ENCODE measurements at regions not wholly inside any gene's neighbourhood (a gene's known extent, or its start where the extent isn't known, plus 50 kb on each side); places are given as distances from the start of the nearest gene placed in this dataset.
"Not testable (repeated sequence)": the region's sequence is repeated elsewhere in the genome, so short reads cannot be mapped to it uniquely, and the experiment has no call there.

GRCh38 chr1:78301141-78301540, 189.6 kb upstream of the PTGFR start:
- H3K4me2 ChIP-seq (ENCODE audit: low read length): no peak overlapping the region
- H3K36me3 ChIP-seq (ENCODE audit: insufficient read depth, low read length): no peaks in the 10 kb centered on the region
- no peaks in the 10 kb centered on the region for H3K9me3 ChIP-seq (replicated peaks; ENCODE audit: low read length)
- H3K4me1 ChIP-seq (ENCODE audit: control insufficient read depth, insufficient read depth, low read length): peaks cover 15% of the 10 kb centered on the region
- H3K4me3 ChIP-seq (ENCODE audit: low read length): no peak overlapping the region
- H3K27me3 ChIP-seq (ENCODE audit: control insufficient read depth, insufficient read depth, low read length): no peaks in the 10 kb centered on the region
- H3K9ac ChIP-seq (ENCODE audit: low read depth, low read length): no peak overlapping the region

- H3K4me1 ChIP-seq (ENCODE audit: control insufficient read depth, insufficient read depth, low read length): peaks cover 15% of the 10 kb centered on the region
- no peaks in the 10 kb centered on the region for H3K27me3 ChIP-seq (ENCODE audit: control insufficient read depth, insufficient read depth, low read length)
- H3K9me3 ChIP-seq (replicated peaks; ENCODE audit: low read length): no peaks in the 10 kb centered on the region
- no peak overlapping the region for H3K4me3 ChIP-seq (ENCODE audit: low read length)
- H3K9ac ChIP-seq (ENCODE audit: low read depth, low read length): no peak overlapping the region
- H3K36me3 ChIP-seq (ENCODE audit: insufficient read depth, low read length): no peaks in the 10 kb centered on the region
- no peak overlapping the region for H3K4me2 ChIP-seq (ENCODE audit: low read length)
Measured at GRCh38 chr1:78303620-78304019, 187.2 kb upstream of the PTGFR start.

DNA sequence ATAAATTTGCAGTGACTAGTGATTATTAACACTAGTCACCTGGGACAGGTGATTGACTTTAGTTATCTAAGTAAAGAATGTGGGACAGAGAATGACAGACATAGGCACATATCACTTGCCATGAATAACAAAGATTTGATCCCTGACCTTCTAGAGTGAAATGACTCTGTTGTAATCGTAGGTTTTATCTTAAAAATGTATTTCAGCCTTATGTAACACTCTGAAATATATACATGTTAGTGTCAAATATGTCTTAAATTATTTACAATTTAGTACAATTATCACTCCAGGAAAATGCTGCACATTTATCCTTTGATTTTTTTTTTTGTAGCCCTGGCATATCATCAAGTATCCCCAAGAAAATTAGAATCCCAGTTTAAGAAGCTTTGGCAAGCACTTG, 186.4 kb upstream of the PTGFR start:
- no peak overlapping the region for H3K4me2 ChIP-seq (ENCODE audit: low read length)
- H3K27me3 ChIP-seq (ENCODE audit: control insufficient read depth, insufficient read depth, low read length): no peaks in the 10 kb centered on the region
- peaks cover 15% of the 10 kb centered on the region for H3K4me1 ChIP-seq (ENCODE audit: control insufficient read depth, insufficient read depth, low read length)
- H3K9ac ChIP-seq (ENCODE audit: low read depth, low read length): no peak overlapping the region
- H3K9me3 ChIP-seq (replicated peaks; ENCODE audit: low read length): no peaks in the 10 kb centered on the region
- no peaks in the 10 kb centered on the region for H3K36me3 ChIP-seq (ENCODE audit: insufficient read depth, low read length)
- no peak overlapping the region for H3K4me3 ChIP-seq (ENCODE audit: low read length)

DNA sequence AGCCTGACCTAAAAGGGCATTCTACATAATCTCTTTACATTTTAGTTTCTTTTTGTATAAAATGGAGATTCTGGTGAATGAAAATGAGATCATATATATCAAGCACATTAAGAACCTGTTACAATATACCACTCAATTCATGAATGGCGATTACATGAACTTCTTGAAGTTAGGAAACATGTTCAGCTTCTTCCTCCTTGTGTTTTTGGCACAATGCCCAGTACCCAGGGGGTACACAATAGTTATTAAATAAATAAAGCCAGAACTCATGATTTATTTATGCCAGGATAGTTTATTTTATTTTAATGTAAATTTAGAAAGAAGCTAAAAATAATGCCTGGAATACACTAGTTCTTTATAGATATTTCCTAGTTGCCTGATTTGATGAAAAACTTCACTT, 186.0 kb upstream of the PTGFR start:
- Histone ChIP-seq H3K9ac (ENCODE audit: low read depth, low read length) (no peak overlapping the region), H3K4me3 (ENCODE audit: low read length) (no peak overlapping the region), H3K9me3 (replicated peaks; ENCODE audit: low read length) (no peaks in the 10 kb centered on the region), H3K27me3 (ENCODE audit: control insufficient read depth, insufficient read depth, low read length) (no peaks in the 10 kb centered on the region), H3K4me1 (ENCODE audit: control insufficient read depth, insufficient read depth, low read length) (peaks cover 15% of the 10 kb centered on the region), H3K4me2 (ENCODE audit: low read length) (no peak overlapping the region), H3K36me3 (ENCODE audit: insufficient read depth, low read length) (no peaks in the 10 kb centered on the region)

DNA sequence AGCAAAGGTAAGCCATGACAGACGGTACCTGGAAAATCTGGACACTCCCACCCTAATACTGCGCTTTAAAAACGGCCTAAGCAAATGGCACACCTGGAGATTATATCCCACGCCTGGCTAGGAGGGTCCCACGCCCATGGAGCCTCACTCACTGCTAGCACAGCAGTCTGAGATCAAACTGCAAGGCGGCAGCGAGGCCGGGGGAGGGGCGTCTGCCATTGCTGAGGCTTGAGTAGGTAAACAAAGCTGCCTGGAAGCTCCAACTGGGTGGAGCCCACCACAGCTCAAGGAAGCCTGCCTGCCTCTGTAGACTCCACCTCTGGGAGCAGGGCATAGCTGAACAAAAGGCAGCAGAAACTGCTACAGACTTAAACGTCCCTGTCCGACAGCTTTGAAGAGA, 180.5 kb upstream of the PTGFR start:
- not testable (repeated sequence) for H3K4me1 ChIP-seq (ENCODE audit: control insufficient read depth, insufficient read depth, low read length); H3K4me3 ChIP-seq (ENCODE audit: low read length); H3K27me3 ChIP-seq (ENCODE audit: control insufficient read depth, insufficient read depth, low read length); H3K9ac ChIP-seq (ENCODE audit: low read depth, low read length); H3K4me2 ChIP-seq (ENCODE audit: low read length); H3K9me3 ChIP-seq (replicated peaks; ENCODE audit: low read length); H3K36me3 ChIP-seq (ENCODE audit: insufficient read depth, low read length)

DNA sequence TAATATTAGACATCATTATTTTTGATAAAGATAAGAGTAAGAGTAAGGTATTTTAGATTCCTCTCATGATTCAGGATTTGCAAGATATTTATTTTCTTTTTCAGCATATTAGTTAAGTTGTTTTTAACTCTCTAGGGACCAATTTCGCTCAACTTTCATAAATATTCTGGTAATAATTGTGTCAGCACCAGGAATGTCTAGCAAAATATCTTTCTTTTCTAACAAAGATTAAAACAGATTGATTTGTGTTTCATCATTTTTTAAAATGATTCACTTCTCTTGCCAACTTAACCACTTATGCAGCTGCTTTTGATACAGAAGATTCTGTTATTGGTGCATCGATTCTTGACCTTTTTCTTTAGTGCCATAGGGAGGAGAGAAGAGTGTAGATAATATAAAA, 172.8 kb upstream of the PTGFR start:
- Histone ChIP-seq H3K9me3 (replicated peaks; ENCODE audit: low read length) (no peaks in the 10 kb centered on the region), H3K27me3 (ENCODE audit: control insufficient read depth, insufficient read depth, low read length) (no peaks in the 10 kb centered on the region), H3K4me3 (ENCODE audit: low read length) (no peak overlapping the region), H3K36me3 (ENCODE audit: insufficient read depth, low read length) (no peaks in the 10 kb centered on the region), H3K9ac (ENCODE audit: low read depth, low read length) (no peak overlapping the region), H3K4me1 (ENCODE audit: control insufficient read depth, insufficient read depth, low read length) (peaks cover 11% of the 10 kb centered on the region), H3K4me2 (ENCODE audit: low read length) (no peak overlapping the region)

- Histone ChIP-seq H3K9me3 (replicated peaks; ENCODE audit: low read length) (no peaks in the 10 kb centered on the region), H3K4me3 (ENCODE audit: low read length) (no peak overlapping the region), H3K36me3 (ENCODE audit: insufficient read depth, low read length) (no peaks in the 10 kb centered on the region), H3K9ac (ENCODE audit: low read depth, low read length) (no peak overlapping the region), H3K27me3 (ENCODE audit: control insufficient read depth, insufficient read depth, low read length) (no peaks in the 10 kb centered on the region), H3K4me1 (ENCODE audit: control insufficient read depth, insufficient read depth, low read length) (peaks cover 17% of the 10 kb centered on the region), H3K4me2 (ENCODE audit: low read length) (no peak overlapping the region)
Measured at GRCh38 chr1:78319603-78320002, 171.2 kb upstream of the PTGFR start.

DNA sequence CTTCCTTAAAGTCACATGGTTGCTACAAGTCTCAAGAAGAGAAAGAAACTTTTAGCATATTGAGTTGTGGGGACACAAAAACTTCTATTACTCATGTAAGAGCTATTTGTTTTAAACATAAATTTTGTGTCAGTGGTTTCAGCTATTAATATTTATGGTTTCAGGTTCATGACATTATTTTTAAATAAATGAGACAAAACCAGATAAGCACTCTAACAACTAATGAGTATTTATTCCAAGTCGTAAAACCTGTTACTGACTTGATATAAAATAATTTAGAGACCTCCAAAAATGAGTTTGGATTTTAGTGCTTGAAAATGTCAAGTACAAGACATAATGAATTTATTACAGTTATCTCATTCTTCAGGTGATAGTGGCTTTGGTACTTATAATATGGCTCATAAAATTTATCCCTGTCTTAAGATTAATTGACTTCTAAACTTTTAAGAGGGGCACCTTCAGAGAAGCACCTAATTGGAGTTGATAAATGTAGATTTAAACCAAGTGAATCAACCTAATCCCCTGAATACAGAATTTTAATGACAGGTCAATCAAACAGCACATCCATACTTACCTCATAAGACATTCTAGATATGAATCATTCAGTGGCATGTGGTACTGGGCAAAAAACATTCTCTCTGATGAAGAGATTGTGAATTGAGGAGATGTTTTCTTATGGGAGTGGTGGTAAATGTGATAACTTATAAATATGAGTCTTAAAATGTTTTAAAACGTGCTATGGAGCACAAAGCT, 167.7 kb upstream of the PTGFR start:
- Histone ChIP-seq H3K9ac (ENCODE audit: low read depth, low read length) (no peak overlapping the region), H3K27me3 (ENCODE audit: control insufficient read depth, insufficient read depth, low read length) (no peaks in the 10 kb centered on the region), H3K4me3 (ENCODE audit: low read length) (no peak overlapping the region), H3K4me2 (ENCODE audit: low read length) (no peak overlapping the region), H3K9me3 (replicated peaks; ENCODE audit: low read length) (no peaks in the 10 kb centered on the region), H3K36me3 (ENCODE audit: insufficient read depth, low read length) (no peaks in the 10 kb centered on the region), H3K4me1 (ENCODE audit: control insufficient read depth, insufficient read depth, low read length) (peaks cover 14% of the 10 kb centered on the region)

DNA sequence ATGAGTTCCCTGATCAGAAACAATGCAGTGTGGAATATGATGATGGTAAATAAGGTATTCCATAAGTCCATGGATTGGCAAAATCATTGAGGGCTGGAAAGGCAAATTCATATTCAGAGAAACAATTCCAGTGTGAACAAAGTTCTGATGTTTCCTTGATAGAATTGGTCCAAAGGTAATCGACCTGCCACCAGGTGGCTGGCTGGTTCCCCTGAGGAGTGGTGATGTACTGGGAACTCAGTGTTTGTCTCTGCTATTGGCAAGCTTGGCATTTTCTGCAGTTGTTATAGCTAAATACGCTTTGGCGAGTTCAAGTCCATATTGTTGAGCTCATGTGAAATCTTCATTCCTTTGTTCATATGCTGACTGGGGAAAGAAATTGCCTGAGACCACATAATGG, 165.5 kb upstream of the PTGFR start:
- no peak overlapping the region for H3K4me2 ChIP-seq (ENCODE audit: low read length)
- no peaks in the 10 kb centered on the region for H3K36me3 ChIP-seq (ENCODE audit: insufficient read depth, low read length)
- no peak overlapping the region for H3K4me3 ChIP-seq (ENCODE audit: low read length)
- H3K9ac ChIP-seq (ENCODE audit: low read depth, low read length): no peak overlapping the region
- no peaks in the 10 kb centered on the region for H3K27me3 ChIP-seq (ENCODE audit: control insufficient read depth, insufficient read depth, low read length)
- peaks cover 6% of the 10 kb centered on the region for H3K4me1 ChIP-seq (ENCODE audit: control insufficient read depth, insufficient read depth, low read length)
- no peaks in the 10 kb centered on the region for H3K9me3 ChIP-seq (replicated peaks; ENCODE audit: low read length)

GRCh38 chr1:78329475-78329874, 161.3 kb upstream of the PTGFR start:
- Histone ChIP-seq H3K36me3 (ENCODE audit: insufficient read depth, low read length) (no peaks in the 10 kb centered on the region), H3K9ac (ENCODE audit: low read depth, low read length) (no peak overlapping the region), H3K4me1 (ENCODE audit: control insufficient read depth, insufficient read depth, low read length) (no peaks in the 10 kb centered on the region), H3K4me2 (ENCODE audit: low read length) (no peak overlapping the region), H3K4me3 (ENCODE audit: low read length) (no peak overlapping the region), H3K9me3 (replicated peaks; ENCODE audit: low read length) (no peaks in the 10 kb centered on the region), H3K27me3 (ENCODE audit: control insufficient read depth, insufficient read depth, low read length) (no peaks in the 10 kb centered on the region)

- no peak overlapping the region for H3K9ac ChIP-seq (ENCODE audit: low read depth, low read length)
- H3K4me3 ChIP-seq (ENCODE audit: low read length): no peak overlapping the region
Measured at GRCh38 chr1:78331799-78332198, 159.0 kb upstream of the PTGFR start.

GRCh38 chr1:78333502-78333901, 157.3 kb upstream of the PTGFR start:
- Histone ChIP-seq H3K36me3 (ENCODE audit: insufficient read depth, low read length) (no peaks in the 10 kb centered on the region), H3K27me3 (ENCODE audit: control insufficient read depth, insufficient read depth, low read length) (no peaks in the 10 kb centered on the region), H3K9ac (ENCODE audit: low read depth, low read length) (no peak overlapping the region), H3K4me2 (ENCODE audit: low read length) (no peak overlapping the region), H3K4me3 (ENCODE audit: low read length) (no peak overlapping the region), H3K4me1 (ENCODE audit: control insufficient read depth, insufficient read depth, low read length) (no peaks in the 10 kb centered on the region), H3K9me3 (replicated peaks; ENCODE audit: low read length) (no peaks in the 10 kb centered on the region)

More at GRCh38 chr1:78331799-78332198, 159.0 kb upstream of the PTGFR start:
- H3K9me3 ChIP-seq (replicated peaks; ENCODE audit: low read length): no peaks in the 10 kb centered on the region
- H3K36me3 ChIP-seq (ENCODE audit: insufficient read depth, low read length): no peaks in the 10 kb centered on the region
- H3K4me1 ChIP-seq (ENCODE audit: control insufficient read depth, insufficient read depth, low read length): no peaks in the 10 kb centered on the region
- no peak overlapping the region for H3K4me2 ChIP-seq (ENCODE audit: low read length)
- H3K27me3 ChIP-seq (ENCODE audit: control insufficient read depth, insufficient read depth, low read length): no peaks in the 10 kb centered on the region
